VCaP (cell line): ENCODE measurements at regions not wholly inside any gene's neighbourhood (a gene's known extent, or its start where the extent isn't known, plus 50 kb on each side); places are given as distances from the start of the nearest gene placed in this dataset.
"Not testable (repeated sequence)": the region's sequence is repeated elsewhere in the genome, so short reads cannot be mapped to it uniquely, and the experiment has no call there.

ENCODE experiments used
- H3K27ac ChIP-seq: fragments of 450-650 bp; 2 replicates; pipeline ENCODE4 v1.5.1; 2017
- CTCF ChIP-seq: fragments of 450-650 bp; conservative IDR thresholded peaks from 2 replicates; pipeline ENCODE4 v1.5.1; 2017; ENCODE audit warnings: mild to moderate bottlenecking, moderate library complexity

- no peak overlapping the region for H3K27ac ChIP-seq
- TF ChIP-seq CTCF = no peak
Observed at GRCh38 chr12:31906557-31907301, 52.5 kb upstream of the RESF1 start.

GRCh38 chr12:31903025-31903424 is 56.2 kb upstream of the RESF1 start:
- no peak for TF ChIP-seq CTCF
- no peak overlapping the region for H3K27ac ChIP-seq

DNA sequence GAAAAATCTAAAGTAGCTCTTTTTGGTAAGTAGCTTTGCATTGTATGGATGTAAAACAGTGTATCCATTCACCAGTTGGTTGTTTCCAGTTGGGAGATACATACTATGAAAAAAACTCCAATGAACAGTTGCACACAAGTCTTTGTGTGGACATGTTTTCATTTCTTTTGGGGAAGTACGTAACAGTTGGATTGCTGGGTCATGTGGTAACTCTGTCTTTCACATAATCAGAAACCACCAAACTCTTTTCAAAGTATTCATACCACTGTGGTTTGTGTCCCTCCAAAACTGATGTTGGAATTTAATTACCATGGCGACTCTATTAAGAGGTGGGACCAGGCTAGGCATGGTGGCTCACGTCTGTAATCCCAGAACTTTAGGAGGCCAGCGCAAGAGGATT is 58.9 kb upstream of the RESF1 start:
- TF ChIP-seq CTCF = no peak

DNA sequence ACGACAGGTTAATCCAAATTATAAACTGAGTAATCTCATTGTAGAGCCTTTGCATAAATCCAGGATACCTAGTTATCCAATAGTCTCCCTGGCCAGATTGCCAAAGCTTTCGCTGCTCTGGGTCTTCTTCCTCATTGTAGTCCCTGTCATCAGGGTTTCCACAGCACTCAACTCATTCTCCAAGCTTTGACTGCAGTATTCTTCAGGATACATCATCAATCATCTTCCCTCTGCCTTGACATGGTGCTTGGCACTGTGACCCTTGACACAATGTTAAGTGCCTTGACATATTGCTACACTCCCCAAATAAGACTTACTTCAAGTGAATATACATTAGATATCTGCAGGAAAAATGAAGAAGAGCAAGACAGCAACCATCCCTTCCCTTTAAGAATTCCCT is 60.1 kb upstream of the RESF1 start:
- TF ChIP-seq CTCF = no peak

More for the DNA sequence above, 58.9 kb upstream of the RESF1 start:
- H3K27ac ChIP-seq = no peak overlapping the region

GRCh38 chr12:31897781-31898503 is 61.3 kb upstream of the RESF1 start:
- no peak for TF ChIP-seq CTCF
- H3K27ac ChIP-seq = no peak overlapping the region; the same call in 1 of the 2 replicates

More for the DNA sequence above, 60.1 kb upstream of the RESF1 start:
- H3K27ac ChIP-seq = no peak overlapping the region

GRCh38 chr12:31897092-31897491 is 62.1 kb upstream of the RESF1 start:
- not testable (repeated sequence) for H3K27ac ChIP-seq

DNA sequence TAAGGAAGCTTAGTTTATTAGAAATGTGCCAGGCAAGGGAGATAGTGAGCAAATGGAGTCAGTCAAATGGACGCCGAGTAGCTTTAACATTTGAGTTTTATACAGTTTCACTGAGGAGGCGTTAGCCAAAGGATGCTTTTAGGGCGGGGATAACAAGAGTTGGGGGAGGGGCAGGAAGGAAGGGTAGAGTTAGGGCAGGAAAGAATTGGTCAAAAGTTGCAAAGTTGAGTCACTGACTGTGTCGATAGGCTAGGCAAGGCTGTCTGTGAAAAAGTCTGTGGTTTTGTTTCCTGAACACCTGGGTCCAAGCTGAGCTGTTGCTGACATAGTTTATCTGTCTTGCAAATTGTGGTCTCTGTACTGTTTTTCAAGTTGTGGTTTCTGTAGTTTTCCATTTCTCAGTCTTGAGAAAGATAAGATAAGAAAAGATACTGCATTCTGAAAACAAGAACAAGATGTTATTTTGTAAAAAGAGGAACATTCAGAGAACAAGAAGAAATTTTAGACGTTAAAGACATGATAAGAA is 62.6 kb upstream of the RESF1 start:
- no peak for TF ChIP-seq CTCF
- no peak overlapping the region for H3K27ac ChIP-seq
